ENCODE measurements at regions not wholly inside any gene's neighbourhood (a gene's known extent, or its start where the extent isn't known, plus 50 kb on each side); places are given as distances from the start of the nearest gene placed in this dataset.

DNA sequence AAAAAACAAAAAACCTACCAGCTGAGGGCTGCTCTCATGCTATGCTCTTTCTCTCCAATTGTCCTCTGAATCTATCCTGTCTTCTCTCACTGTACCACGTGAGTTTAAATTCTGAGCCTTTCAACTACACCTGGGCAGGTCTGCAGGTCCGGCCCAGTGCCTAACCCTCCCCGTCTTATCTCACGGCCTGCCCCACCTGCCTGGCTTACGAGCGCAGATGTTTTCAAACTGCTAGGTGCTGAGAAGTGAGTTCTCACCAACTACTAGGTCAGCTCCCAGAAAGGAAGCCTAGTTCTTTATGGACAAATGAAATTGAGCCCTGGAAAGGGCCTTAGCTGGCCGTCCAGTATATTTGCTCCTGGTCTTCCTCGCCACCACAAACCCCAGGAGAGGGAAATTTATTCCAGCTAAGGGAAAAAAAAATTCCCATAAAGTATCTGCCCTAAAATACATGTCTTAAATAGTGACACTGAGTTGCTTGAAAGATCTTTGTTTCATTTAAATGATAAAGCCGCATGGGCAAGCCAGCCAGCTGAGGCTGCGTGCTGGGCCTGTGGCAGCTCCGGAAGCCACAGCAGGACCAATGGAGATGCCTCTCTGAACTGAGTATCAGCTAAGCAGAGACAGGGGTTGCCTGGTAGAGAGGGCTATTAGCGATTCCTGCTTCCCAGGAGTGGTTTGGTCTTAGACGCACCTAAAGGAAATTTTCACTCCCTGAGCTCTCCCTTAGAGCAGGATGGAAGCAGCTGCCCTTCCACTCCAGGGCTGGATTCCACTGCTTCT is 92.5 kb upstream of the NCK2 start:
- TF ChIP-seq YY1 (IDR thresholded peaks at IDR 0.05; ENCODE audit: insufficient read depth, insufficient read length) (no peak), SUZ12 (IDR thresholded peaks at IDR 0.05; ENCODE audit: extremely low read depth, insufficient read depth, insufficient read length) (no peak), ZNF274 (IDR thresholded peaks at IDR 0.05; ENCODE audit: low read depth, low read length) (no peak)

All from NT2/D1 (cell line).